Gastrocnemius medialis (tissue), 4 donors: ENCODE measurements at regions not wholly inside any gene's neighbourhood (a gene's known extent, or its start where the extent isn't known, plus 50 kb on each side); places are given as distances from the start of the nearest gene placed in this dataset.

Experiments
- POLR2A ChIP-seq, 2 donors: fragments of 450-650 bp; IDR thresholded peaks; one replicate each; pipeline ENCODE4 v1.6.1; 2017; ENCODE audit warnings: antibody characterized with exemption in 2 of 2, mild to moderate bottlenecking in 2 of 2, moderate library complexity in 2 of 2
- TF ChIP-seq, protein P1 (sequence below), 5 experiments: fragments of 450-650 bp in 3 of 5; fragments of 200-600 bp in 2 of 5; sonication (generic) in 2 of 5; IDR thresholded peaks in 4 of 5; conservative IDR thresholded peaks in 1 of 5; 1 replicate in 4 of 5; 2 replicates in 1 of 5; pipeline ENCODE4 v1.5.1; 2016 to 2019; ENCODE audit warnings: antibody characterized with exemption in 5 of 5, mild to moderate bottlenecking in 3 of 5, moderate library complexity in 3 of 5

DNA sequence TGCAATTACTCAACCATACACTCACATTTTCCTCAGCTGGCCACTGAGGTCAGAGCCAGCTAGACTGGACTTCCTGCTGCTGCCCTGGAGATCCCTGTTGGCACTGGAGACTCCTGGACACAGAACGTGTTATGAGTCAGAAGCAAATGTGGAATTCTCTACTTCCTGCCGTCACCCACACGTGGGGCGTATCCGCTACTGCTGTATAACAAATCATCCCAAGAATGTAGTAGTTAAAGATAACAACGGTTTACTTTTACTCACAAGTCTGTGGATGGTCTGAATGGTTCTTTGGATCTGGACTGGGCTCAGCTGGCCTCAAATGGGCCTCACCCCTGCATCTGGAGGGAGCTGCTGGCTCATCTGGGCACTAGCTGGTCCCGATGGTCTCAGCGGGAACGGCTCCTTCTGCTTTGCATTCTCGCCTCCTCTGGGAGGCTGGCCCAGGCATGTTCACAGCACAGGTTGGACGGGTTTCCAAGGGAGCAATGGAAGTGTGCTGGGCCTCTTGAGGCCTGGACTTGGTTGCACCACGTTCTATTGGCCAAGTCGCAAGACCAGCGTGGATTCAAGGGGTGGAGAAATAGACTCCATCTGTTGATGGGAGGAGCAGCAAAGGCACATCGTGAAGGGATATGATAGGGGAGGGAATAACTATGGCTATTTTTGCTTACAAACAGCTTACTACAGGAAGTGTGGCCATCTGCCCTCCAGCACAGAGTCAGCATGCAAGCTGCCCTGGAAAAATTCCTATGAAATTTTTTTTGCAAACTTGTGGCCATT, 118.5 kb downstream of the SNX5 start:
- TF ChIP-seq, protein P1, sequence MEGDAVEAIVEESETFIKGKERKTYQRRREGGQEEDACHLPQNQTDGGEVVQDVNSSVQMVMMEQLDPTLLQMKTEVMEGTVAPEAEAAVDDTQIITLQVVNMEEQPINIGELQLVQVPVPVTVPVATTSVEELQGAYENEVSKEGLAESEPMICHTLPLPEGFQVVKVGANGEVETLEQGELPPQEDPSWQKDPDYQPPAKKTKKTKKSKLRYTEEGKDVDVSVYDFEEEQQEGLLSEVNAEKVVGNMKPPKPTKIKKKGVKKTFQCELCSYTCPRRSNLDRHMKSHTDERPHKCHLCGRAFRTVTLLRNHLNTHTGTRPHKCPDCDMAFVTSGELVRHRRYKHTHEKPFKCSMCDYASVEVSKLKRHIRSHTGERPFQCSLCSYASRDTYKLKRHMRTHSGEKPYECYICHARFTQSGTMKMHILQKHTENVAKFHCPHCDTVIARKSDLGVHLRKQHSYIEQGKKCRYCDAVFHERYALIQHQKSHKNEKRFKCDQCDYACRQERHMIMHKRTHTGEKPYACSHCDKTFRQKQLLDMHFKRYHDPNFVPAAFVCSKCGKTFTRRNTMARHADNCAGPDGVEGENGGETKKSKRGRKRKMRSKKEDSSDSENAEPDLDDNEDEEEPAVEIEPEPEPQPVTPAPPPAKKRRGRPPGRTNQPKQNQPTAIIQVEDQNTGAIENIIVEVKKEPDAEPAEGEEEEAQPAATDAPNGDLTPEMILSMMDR (IDR thresholded peaks at IDR 0.05 in 4 of 5, conservative IDR thresholded peaks at IDR 0.05 in 1 of 5): no peak
- no peak for TF ChIP-seq POLR2A (IDR thresholded peaks at IDR 0.05)
